H1 (cell line): ENCODE measurements at regions not wholly inside any gene's neighbourhood (a gene's known extent, or its start where the extent isn't known, plus 50 kb on each side); places are given as distances from the start of the nearest gene placed in this dataset.

ENCODE experiments used
- CTCF ChIA-PET: fragments of 300-600 bp; sonication (Branson Sonifier 250); formaldehyde crosslinking; loops from one replicate; lab custom pipeline; 2021; ENCODE audit not compliant: partially characterized antibody; lab: Charles Lee
- POLR2A ChIA-PET: fragments of 300-600 bp; sonication (Branson Sonifier 250); formaldehyde crosslinking; loops from one replicate; lab custom pipeline; 2021; ENCODE audit warnings: inconsistent platforms; ENCODE audit not compliant: partially characterized antibody; lab: Charles Lee
- DNase-seq, 2 experiments: peaks; one replicate each; pipeline versions ENCODE4 v3.0.0 to v3.0.0-alpha.2; 2010 to 2022; ENCODE audit warnings: low spot score in 2 of 2, low read depth in 1 of 2, mixed read lengths in 1 of 2
- FAIRE-seq: peaks from 2 replicates; lab custom pipeline; 2011; peaks lifted over from hg19 to GRCh38; lab: Jason Lieb, UNC
- H2AFZ ChIP-seq: 2 replicates; pipeline ENCODE4 v1.8.1; 2012; ENCODE audit warnings: low read length, inconsistent platforms
- H2AK5ac ChIP-seq: 2 replicates; pipeline ENCODE4 v1.6.1; 2013; ENCODE audit warnings: low read depth, low read length
- H2BK120ac ChIP-seq: replicated peaks from 2 replicates; pipeline ENCODE3; 2013; ENCODE audit warnings: low read depth, low read length, inconsistent platforms
- H2BK12ac ChIP-seq: 2 replicates; pipeline ENCODE4 v1.6.1; 2013; ENCODE audit warnings: low read depth, low read length
- H2BK15ac ChIP-seq: 2 replicates; pipeline ENCODE4 v1.6.1; 2013; ENCODE audit warnings: low read length
- H2BK20ac ChIP-seq: 2 replicates; pipeline ENCODE4 v1.6.1; 2013; ENCODE audit warnings: low read length
- H2BK5ac ChIP-seq: 2 replicates; pipeline ENCODE4 v1.6.1; 2013; ENCODE audit warnings: low read depth, low read length
- H3K14ac ChIP-seq: 2 replicates; pipeline ENCODE4 v1.6.1; 2013; ENCODE audit warnings: inconsistent platforms; ENCODE audit not compliant: insufficient read length
- H3K18ac ChIP-seq: 2 replicates; pipeline ENCODE4 v1.6.1; 2013; ENCODE audit warnings: low read length; ENCODE audit errors: extremely low read depth
- H3K23ac ChIP-seq: 2 replicates; pipeline ENCODE4 v1.6.1; 2013; ENCODE audit warnings: inconsistent platforms; ENCODE audit not compliant: insufficient read length
- H3K23me2 ChIP-seq: 2 replicates; pipeline ENCODE4 v1.6.1; 2013; ENCODE audit warnings: low read depth, low read length
- H3K27ac ChIP-seq: 2 replicates; pipeline ENCODE4 v1.6.1; 2011; ENCODE audit warnings: low read depth, low read length, inconsistent platforms
- H3K27me3 ChIP-seq, 4 experiments: replicated peaks in 1 of 4; 1 replicate in 1 of 4; 2 replicates in 3 of 4; pipeline versions ENCODE4 v1.6.1 to v1.8.1; 2011 to 2013; ENCODE audit warnings: low read length in 3 of 4, mild to moderate bottlenecking in 3 of 4, inconsistent platforms in 2 of 4, mixed read lengths in 2 of 4, moderate library complexity in 1 of 4; ENCODE audit not compliant: control insufficient read depth in 3 of 4, insufficient read depth in 3 of 4; ENCODE audit errors: extremely low read depth in 1 of 4
- H3K36me3 ChIP-seq, 4 experiments: 2 replicates each; pipeline versions ENCODE4 v1.6.1 to v1.8.1; 2011 to 2013; ENCODE audit warnings: mild to moderate bottlenecking in 4 of 4, low read length in 3 of 4, moderate library complexity in 2 of 4, control low read depth in 1 of 4, inconsistent platforms in 1 of 4; ENCODE audit not compliant: insufficient read depth in 4 of 4, control insufficient read depth in 2 of 4
- H3K4ac ChIP-seq: replicated peaks from 2 replicates; pipeline ENCODE3; 2013; ENCODE audit warnings: low read length, low read depth, mixed read lengths, inconsistent platforms; ENCODE audit not compliant: insufficient read length
- H3K4me1 ChIP-seq, 4 experiments: replicated peaks in 1 of 4; 1 replicate in 1 of 4; 2 replicates in 3 of 4; pipeline versions ENCODE4 v1.6.1 to v1.8.1; 2011 to 2013; ENCODE audit warnings: low read length in 3 of 4, inconsistent platforms in 2 of 4, mixed read lengths in 1 of 4; ENCODE audit not compliant: insufficient read depth in 4 of 4, control insufficient read depth in 3 of 4
- H3K4me2 ChIP-seq, 2 experiments: 2 replicates each; pipeline versions ENCODE4 v1.6.1 to v1.8.1; 2011 to 2013; ENCODE audit warnings: low read depth in 2 of 2, low read length in 2 of 2, control low read depth in 1 of 2, inconsistent platforms in 1 of 2, mild to moderate bottlenecking in 1 of 2; ENCODE audit not compliant: insufficient read depth in 1 of 2
- H3K4me3 ChIP-seq, 4 experiments: fragments of 200-600, 300-600 bp in 1 of 4; sonication (generic), shearing (Covaris generic), sonication (Bioruptor Twin) in 1 of 4; 2 replicates each; pipeline versions ENCODE4 v1.5.1 to v1.8.1; 2011 to 2016; ENCODE audit warnings: low read length in 4 of 4, low read depth in 3 of 4, control low read depth in 2 of 4, inconsistent platforms in 2 of 4, mild to moderate bottlenecking in 2 of 4, mixed read lengths in 1 of 4, moderate library complexity in 1 of 4; ENCODE audit not compliant: insufficient read depth in 2 of 4; ENCODE audit errors: extremely low read depth in 1 of 4
- H3K56ac ChIP-seq: replicated peaks from 2 replicates; pipeline ENCODE3; 2013; ENCODE audit warnings: low read depth, mild to moderate bottlenecking, mixed read lengths, low read length, inconsistent platforms; ENCODE audit not compliant: insufficient read length
- H3K79me1 ChIP-seq: 2 replicates; pipeline ENCODE4 v1.6.1; 2013; ENCODE audit warnings: low read depth, low read length, control low read depth
- H3K79me2 ChIP-seq, 2 experiments: 2 replicates each; pipeline versions ENCODE4 v1.6.1 to v1.8.1; 2012 to 2013; ENCODE audit warnings: low read length in 2 of 2, mild to moderate bottlenecking in 2 of 2, inconsistent platforms in 1 of 2; ENCODE audit not compliant: insufficient read depth in 2 of 2, control insufficient read depth in 1 of 2
- H3K9ac ChIP-seq, 4 experiments: replicated peaks in 1 of 4; 1 replicate in 1 of 4; 2 replicates in 3 of 4; pipeline versions ENCODE4 v1.6.1 to v1.8.1; 2011 to 2013; ENCODE audit warnings: low read depth in 3 of 4, low read length in 3 of 4, control low read depth in 2 of 4, mild to moderate bottlenecking in 2 of 4, moderate library complexity in 2 of 4, inconsistent platforms in 1 of 4; ENCODE audit errors: extremely low read depth in 1 of 4
- H3K9me3 ChIP-seq, 2 experiments: 2 replicates each; pipeline versions ENCODE4 v1.6.1 to v1.8.1; 2012 to 2013; ENCODE audit warnings: mild to moderate bottlenecking in 2 of 2, moderate library complexity in 2 of 2, control low read depth in 1 of 2, inconsistent platforms in 1 of 2, low read depth in 1 of 2, low read length in 1 of 2, mixed read lengths in 1 of 2; ENCODE audit not compliant: insufficient read depth in 2 of 2
- H4K20me1 ChIP-seq, 2 experiments: replicated peaks in 1 of 2; 2 replicates each; pipeline versions ENCODE3 to v1.8.1; 2011 to 2013; ENCODE audit warnings: inconsistent platforms in 2 of 2, low read length in 2 of 2, mild to moderate bottlenecking in 1 of 2; ENCODE audit not compliant: insufficient read depth in 2 of 2, control insufficient read depth in 1 of 2
- H4K5ac ChIP-seq: 2 replicates; pipeline ENCODE4 v1.6.1; 2013; ENCODE audit warnings: low read length, low read depth, mixed read lengths, inconsistent platforms; ENCODE audit not compliant: insufficient read length
- H4K8ac ChIP-seq: 2 replicates; pipeline ENCODE4 v1.8.0; 2013; ENCODE audit warnings: mild to moderate bottlenecking, moderate library complexity, low read length, inconsistent platforms; ENCODE audit not compliant: insufficient read depth; ENCODE audit errors: extremely low read depth
- H4K91ac ChIP-seq: replicated peaks from 2 replicates; pipeline ENCODE3; 2013; ENCODE audit warnings: low read length, mixed read lengths, inconsistent platforms; ENCODE audit not compliant: insufficient read length
- CBX8 ChIP-seq: fragments of 300-800, 300-1000 bp; sonication (generic); IDR thresholded peaks from 2 replicates; pipeline ENCODE4 v1.7.1; 2016; ENCODE audit warnings: low read depth, low read length, borderline replicate concordance
- CHD1 ChIP-seq: IDR thresholded peaks from 2 replicates; pipeline ENCODE4 v1.6.1; 2012; ENCODE audit warnings: low read depth, low read length, improper control_type of control experiment
- CHD2 ChIP-seq: IDR thresholded peaks from 2 replicates; pipeline ENCODE4 v1.6.1; 2012; ENCODE audit warnings: low read length, improper control_type of control experiment
- JUND ChIP-seq: IDR thresholded peaks from 2 replicates; pipeline ENCODE4 v1.6.1; 2011; ENCODE audit warnings: mild to moderate bottlenecking, improper control_type of control experiment, low read length
- MAX ChIP-seq: IDR thresholded peaks from 2 replicates; pipeline ENCODE4 v1.6.1; 2012; ENCODE audit warnings: inconsistent platforms
- POU5F1 ChIP-seq: IDR thresholded peaks from 2 replicates; pipeline ENCODE4 v1.6.1; 2011; ENCODE audit warnings: low read depth, mild to moderate bottlenecking, low read length, moderate library complexity
- RNF2 ChIP-seq: fragments of 200-900, 300-1000 bp; sonication (generic); IDR thresholded peaks from 2 replicates; pipeline ENCODE4 v1.7.1; 2016; ENCODE audit warnings: borderline replicate concordance, low read depth, mild to moderate bottlenecking, antibody characterized with exemption, low read length; ENCODE audit not compliant: poor library complexity, severe bottlenecking; ENCODE audit errors: missing control alignments
- SRF ChIP-seq: IDR thresholded peaks from 2 replicates; pipeline ENCODE4 v1.6.1; 2011; ENCODE audit warnings: mild to moderate bottlenecking, low read depth, low read length, moderate library complexity
- SUZ12 ChIP-seq: fragments of 200-600 bp; sonication (generic); IDR thresholded peaks from 2 replicates; pipeline ENCODE4 v1.6.1; 2012; ENCODE audit warnings: mild to moderate bottlenecking, inconsistent platforms, low read length, moderate library complexity, mixed read lengths
- TBP ChIP-seq: IDR thresholded peaks from 2 replicates; pipeline ENCODE4 v1.6.1; 2011; ENCODE audit warnings: low read depth, low read length, improper control_type of control experiment
- USF2 ChIP-seq: IDR thresholded peaks from 2 replicates; pipeline ENCODE4 v1.6.1; 2011; ENCODE audit warnings: low read length, improper control_type of control experiment
- WGBS, 2 experiments: shearing (Covaris generic) in 1 of 2; methylation state at CpG; one replicate each; pipeline versions ENCODE4 v1.1.6 to v1.1.7; 2013 to 2015; ENCODE audit warnings: low lambda C conversion rate in 2 of 2, mixed read lengths in 2 of 2, inconsistent platforms in 1 of 2, low coverage in 1 of 2, missing lambda C conversion rate in 1 of 2; ENCODE audit not compliant: insufficient replicate concordance in 2 of 2, insufficient coverage in 1 of 2, insufficient read length in 1 of 2; ENCODE audit errors: extremely low coverage in 1 of 2, missing lambda C conversion rate in 1 of 2; 5-methylcytosine and 5-hydroxymethylcytosine counted together

- no peak overlapping the region for H3K4me2 ChIP-seq
- CTCF ChIA-PET, result interaction anchor here (1.1 kb wide), 1 partner anchor 31 kb away, joined by 3 read pairs; no protein-coding TSS in a partner anchor
- TF ChIP-seq SUZ12 (no peak), SRF (no peak), TBP (no peak), USF2 (no peak), JUND (no peak), RNF2 (no peak), CHD1 (no peak), CHD2 (no peak), CBX8 (no peak), POU5F1 (no peak), MAX (no peak)
Observed at GRCh38 chr9:124120272-124120671, 108.7 kb downstream of the LHX2 start.

More at GRCh38 chr9:124120272-124120671, 108.7 kb downstream of the LHX2 start:
- H3K18ac ChIP-seq, result no peak overlapping the region
- no peak overlapping the region for H3K23ac ChIP-seq
- H3K14ac ChIP-seq, result no peak overlapping the region
- no peaks in the 10 kb centered on the region for H3K36me3 ChIP-seq
- H3K27me3 ChIP-seq, result no peaks in the 10 kb centered on the region; a peak in 2 of 7 replicates
- H3K79me2 ChIP-seq, result no peaks in the 10 kb centered on the region
- no peak overlapping the region for H4K91ac ChIP-seq
- no peak overlapping the region for H2BK15ac ChIP-seq
- H3K9ac ChIP-seq, result no peak overlapping the region
- POLR2A ChIA-PET, result no interaction called here
- FAIRE-seq (no peak), DNase-seq (no peak)
- H3K4me1 ChIP-seq, result peaks cover 0 to 7% (median 4%) of the 10 kb centered on the region in 4 experiments; a peak in 6 of 7 replicates
- H3K23me2 ChIP-seq, result no peaks in the 10 kb centered on the region
- H4K8ac ChIP-seq, result no peak overlapping the region
- no peak overlapping the region for H3K4ac ChIP-seq
- H4K20me1 ChIP-seq, result peaks cover 0 to 3% of the 10 kb centered on the region in 2 experiments
- no peak overlapping the region for H2BK12ac ChIP-seq
- no peak overlapping the region for H2BK120ac ChIP-seq
- H3K9me3 ChIP-seq, result peaks cover 0 to 4% of the 10 kb centered on the region in 2 experiments; a peak in 1 of 4 replicates
- H2BK20ac ChIP-seq, result no peak overlapping the region
- H2AK5ac ChIP-seq, result no peak overlapping the region
- WGBS, 2 experiments, result 77% methylated on average over 3 of the region's 3 CpGs; no CpG with 5 or more reads in 1 of the 2 experiments
- H3K56ac ChIP-seq, result no peak overlapping the region
- no peak overlapping the region for H3K4me3 ChIP-seq
- H2BK5ac ChIP-seq, result no peak overlapping the region
- no peak overlapping the region for H4K5ac ChIP-seq
- no peaks in the 10 kb centered on the region for H3K79me1 ChIP-seq
- H3K27ac ChIP-seq, result no peak overlapping the region
- H2AFZ ChIP-seq, result no peak overlapping the region
